ENCODE measurements at regions not wholly inside any gene's neighbourhood (a gene's known extent, or its start where the extent isn't known, plus 50 kb on each side); places are given as distances from the start of the nearest gene placed in this dataset.

DNA sequence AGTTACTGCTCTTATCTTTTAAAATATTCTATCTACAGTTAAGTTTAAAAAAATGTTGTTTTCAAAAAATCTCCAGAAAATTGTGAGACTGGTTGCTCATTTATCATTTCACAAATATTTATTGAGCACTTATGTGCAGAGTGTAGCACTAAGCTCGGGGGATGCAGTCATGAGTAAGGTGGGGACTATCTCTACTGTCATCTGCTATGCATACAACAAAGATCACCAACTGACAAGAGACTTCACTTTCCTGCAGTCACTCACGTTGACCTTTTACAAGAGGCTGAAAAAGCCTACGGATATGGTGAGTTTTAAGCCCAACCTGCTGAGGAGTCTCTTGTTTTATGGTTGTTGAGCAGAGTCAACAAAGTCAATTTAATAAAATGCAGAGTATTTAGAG is 392.5 kb downstream of the KLF12 start:
- TF ChIP-seq CTCF (IDR thresholded peaks at IDR 0.05; ENCODE audit: insufficient read depth, low read depth, low read length, missing control alignments): no peak
- no peak overlapping the region for H3K4me3 ChIP-seq (ENCODE audit: low read depth, low read length)
- no peak for DNase-seq (ENCODE audit: low read depth)

- no peak overlapping the region for H3K4me3 ChIP-seq (ENCODE audit: low read depth, low read length)
- no peak for TF ChIP-seq CTCF (IDR thresholded peaks at IDR 0.05; ENCODE audit: insufficient read depth, low read depth, low read length, missing control alignments)
- DNase-seq (ENCODE audit: low read depth): no peak
Observed at GRCh38 chr13:73741111-73741510, 393.1 kb downstream of the KLF12 start.

DNA sequence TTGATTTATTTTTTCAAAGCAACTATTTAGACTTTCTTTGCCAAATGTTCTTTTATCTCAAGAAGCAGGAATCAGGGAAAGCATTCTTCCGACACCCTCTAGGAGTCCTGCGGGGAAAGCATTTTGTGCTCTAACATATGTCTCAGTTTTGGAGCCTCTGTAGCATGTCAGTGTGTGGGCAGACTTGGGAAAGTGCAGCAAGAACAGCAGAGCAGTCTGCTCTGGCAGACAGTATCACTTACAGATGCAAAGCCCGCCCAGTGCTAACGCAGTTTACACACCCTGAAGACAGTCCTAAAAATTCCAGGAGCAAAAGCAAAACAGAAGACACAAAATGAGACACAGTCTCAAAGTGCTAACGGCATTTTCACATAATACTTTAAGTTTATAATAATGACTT is 393.5 kb downstream of the KLF12 start:
- no peak for DNase-seq (ENCODE audit: low read depth)
- no peak overlapping the region for H3K4me3 ChIP-seq (ENCODE audit: low read depth, low read length)

GRCh38 chr13:73739394-73739793 is 394.8 kb downstream of the KLF12 start:
- no peak for DNase-seq (ENCODE audit: low read depth)
- no peak overlapping the region for H3K4me3 ChIP-seq (ENCODE audit: low read depth, low read length)
- TF ChIP-seq CTCF (IDR thresholded peaks at IDR 0.05; ENCODE audit: insufficient read depth, low read depth, low read length, missing control alignments): no peak

More for the DNA sequence above, 393.5 kb downstream of the KLF12 start:
- no peak for TF ChIP-seq CTCF (IDR thresholded peaks at IDR 0.05; ENCODE audit: insufficient read depth, low read depth, low read length, missing control alignments)

- H3K4me3 ChIP-seq (ENCODE audit: low read depth, low read length): no peak overlapping the region
- TF ChIP-seq CTCF (IDR thresholded peaks at IDR 0.05; ENCODE audit: insufficient read depth, low read depth, low read length, missing control alignments): no peak
- no peak for DNase-seq (ENCODE audit: low read depth)
Observed at GRCh38 chr13:73738626-73739025, 395.6 kb downstream of the KLF12 start.

GRCh38 chr13:73737214-73737613 is 397.0 kb downstream of the KLF12 start:
- DNase-seq (ENCODE audit: low read depth): no peak
- H3K4me3 ChIP-seq (ENCODE audit: low read depth, low read length): no peak overlapping the region
- no peak for TF ChIP-seq CTCF (IDR thresholded peaks at IDR 0.05; ENCODE audit: insufficient read depth, low read depth, low read length, missing control alignments)

DNA sequence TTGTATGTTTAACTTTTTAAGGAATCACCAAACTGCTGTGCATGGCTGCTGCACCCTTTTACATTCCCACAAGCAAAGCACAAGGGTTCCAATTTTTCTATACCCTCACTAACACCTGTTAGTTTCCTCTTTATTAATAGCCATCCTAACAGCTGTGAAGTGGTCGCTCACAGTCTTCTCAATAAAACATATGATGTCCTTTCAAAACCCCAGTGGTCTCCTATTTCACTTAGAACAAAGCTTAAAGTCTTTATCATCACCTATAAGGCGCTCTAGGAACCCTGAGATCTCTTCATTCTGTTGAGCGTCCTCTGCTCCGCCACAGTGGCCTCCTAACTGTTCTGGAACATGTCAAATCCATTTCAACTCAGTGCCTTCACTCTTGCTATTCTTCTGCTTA is 400.5 kb downstream of the KLF12 start:
- TF ChIP-seq CTCF (IDR thresholded peaks at IDR 0.05; ENCODE audit: insufficient read depth, low read depth, low read length, missing control alignments): no peak
- no peak for DNase-seq (ENCODE audit: low read depth)
- no peak overlapping the region for H3K4me3 ChIP-seq (ENCODE audit: low read depth, low read length)

All from GM12865 (cell line).